ENCODE measurements at regions not wholly inside any gene's neighbourhood (a gene's known extent, or its start where the extent isn't known, plus 50 kb on each side); places are given as distances from the start of the nearest gene placed in this dataset.

- TF ChIP-seq CTCF (IDR thresholded peaks at IDR 0.05; ENCODE audit: low read depth, low read length), result no peak
- DNase-seq (ENCODE audit: extremely low read depth, low read depth), result no peak
Observed at GRCh38 chr2:57902578-57902977, 144.0 kb upstream of the VRK2 start.

GRCh38 chr2:57906152-57906732 lies 140.4 kb upstream of the VRK2 start:
- DNase-seq (ENCODE audit: extremely low read depth, low read depth), result peak; percentile 28
- TF ChIP-seq CTCF (IDR thresholded peaks at IDR 0.05; ENCODE audit: low read depth, low read length), result peak; percentile 92

GRCh38 chr2:57907411-57907810 lies 139.2 kb upstream of the VRK2 start:
- no peak for TF ChIP-seq CTCF (IDR thresholded peaks at IDR 0.05; ENCODE audit: low read depth, low read length)
- no peak for DNase-seq (ENCODE audit: extremely low read depth, low read depth)

GRCh38 chr2:57908736-57909161 lies 137.9 kb upstream of the VRK2 start:
- no peak for TF ChIP-seq CTCF (IDR thresholded peaks at IDR 0.05; ENCODE audit: low read depth, low read length)
- DNase-seq (ENCODE audit: extremely low read depth, low read depth), result no peak

- no peak for TF ChIP-seq CTCF (IDR thresholded peaks at IDR 0.05; ENCODE audit: low read depth, low read length)
Observed at GRCh38 chr2:57918126-57918525, 128.5 kb upstream of the VRK2 start.

GRCh38 chr2:57920342-57920939 lies 126.2 kb upstream of the VRK2 start:
- TF ChIP-seq CTCF (IDR thresholded peaks at IDR 0.05; ENCODE audit: low read depth, low read length), result no peak
- DNase-seq (ENCODE audit: extremely low read depth, low read depth), result no peak

More at GRCh38 chr2:57918126-57918525, 128.5 kb upstream of the VRK2 start:
- no peak for DNase-seq (ENCODE audit: extremely low read depth, low read depth)

GRCh38 chr2:57934659-57935058 lies 111.9 kb upstream of the VRK2 start:
- no peak for DNase-seq (ENCODE audit: extremely low read depth, low read depth)
- TF ChIP-seq CTCF (IDR thresholded peaks at IDR 0.05; ENCODE audit: low read depth, low read length), result no peak

Measured in AG09319 (cell line).